GM21367 (cell line): ENCODE measurements at regions not wholly inside any gene's neighbourhood (a gene's known extent, or its start where the extent isn't known, plus 50 kb on each side); places are given as distances from the start of the nearest gene placed in this dataset.
"Not testable (repeated sequence)": the region's sequence is repeated elsewhere in the genome, so short reads cannot be mapped to it uniquely, and the experiment has no call there.

Source experiments
- ATAC-seq: cut with Tn5 transposase; IDR thresholded peaks from one replicate; pipeline ENCODE4 v1.9.1; 2021; ENCODE audit not compliant: unreplicated experiment

- no peak for ATAC-seq
These were observed 78.8 kb upstream of the ATP5PO start for GRCh38 chr21:33994373-33994772.

- ATAC-seq = no peak
These were observed 78.0 kb upstream of the ATP5PO start for GRCh38 chr21:33993286-33994231.

- ATAC-seq = not testable (repeated sequence)
These were observed 76.8 kb upstream of the ATP5PO start for GRCh38 chr21:33992412-33992811.

GRCh38 chr21:33991133-33991532 is 75.5 kb upstream of the ATP5PO start:
- no peak for ATAC-seq

GRCh38 chr21:33989440-33989839 is 73.8 kb upstream of the ATP5PO start:
- no peak for ATAC-seq

- ATAC-seq = no peak
These were observed 72.8 kb upstream of the ATP5PO start for GRCh38 chr21:33988237-33989017.

GRCh38 chr21:33987461-33987860 is 71.9 kb upstream of the ATP5PO start:
- ATAC-seq = no peak

- ATAC-seq = no peak
These were observed 69.8 kb upstream of the ATP5PO start for GRCh38 chr21:33985117-33986050.

- no peak for ATAC-seq
These were observed 68.4 kb upstream of the ATP5PO start for GRCh38 chr21:33984021-33984481.

GRCh38 chr21:33981391-33982101 is 65.9 kb upstream of the ATP5PO start:
- ATAC-seq = no peak

GRCh38 chr21:33980276-33980916 is 64.8 kb upstream of the ATP5PO start:
- no peak for ATAC-seq

- no peak for ATAC-seq
These were observed 63.0 kb upstream of the ATP5PO start for GRCh38 chr21:33978585-33978984.

- no peak for ATAC-seq
These were observed 62.2 kb upstream of the ATP5PO start for GRCh38 chr21:33977721-33978369.

GRCh38 chr21:33977017-33977720 is 61.6 kb upstream of the ATP5PO start:
- no peak for ATAC-seq

GRCh38 chr21:33976082-33977016 is 60.7 kb upstream of the ATP5PO start:
- ATAC-seq = peak; percentile 41

- ATAC-seq = peak; percentile 68
These were observed 60.0 kb upstream of the ATP5PO start for GRCh38 chr21:33975548-33976081.
